ENCODE measurements at regions not wholly inside any gene's neighbourhood (a gene's known extent, or its start where the extent isn't known, plus 50 kb on each side); places are given as distances from the start of the nearest gene placed in this dataset.

GRCh38 chr21:38660333-38661196 lies 145.2 kb upstream of the ETS2 start:
- no peak for DNase-seq

- DNase-seq = no peak
Observed at GRCh38 chr21:38661197-38661871, 144.4 kb upstream of the ETS2 start.

GRCh38 chr21:38661889-38662568 lies 143.7 kb upstream of the ETS2 start:
- DNase-seq = no peak

- DNase-seq = no peak
Observed at GRCh38 chr21:38663282-38663681, 142.4 kb upstream of the ETS2 start.

GRCh38 chr21:38664315-38664714 lies 141.4 kb upstream of the ETS2 start:
- no peak for DNase-seq

- DNase-seq = no peak
Observed at GRCh38 chr21:38664841-38665240, 140.9 kb upstream of the ETS2 start.

GRCh38 chr21:38667291-38667870 lies 138.3 kb upstream of the ETS2 start:
- DNase-seq = no peak

GRCh38 chr21:38668067-38668466 lies 137.7 kb upstream of the ETS2 start:
- DNase-seq = no peak

GRCh38 chr21:38668541-38668940 lies 137.2 kb upstream of the ETS2 start:
- DNase-seq = no peak

- no peak for DNase-seq
Observed at GRCh38 chr21:38669186-38669585, 136.5 kb upstream of the ETS2 start.

- no peak for DNase-seq
Observed at GRCh38 chr21:38670861-38671260, 134.9 kb upstream of the ETS2 start.

GRCh38 chr21:38671773-38672172 lies 134.0 kb upstream of the ETS2 start:
- no peak for DNase-seq

- no peak for DNase-seq
Observed at GRCh38 chr21:38675182-38675824, 130.4 kb upstream of the ETS2 start.

- DNase-seq = no peak
Observed at GRCh38 chr21:38678827-38679226, 126.9 kb upstream of the ETS2 start.

- DNase-seq = no peak
Observed at GRCh38 chr21:38679534-38679933, 126.2 kb upstream of the ETS2 start.

- DNase-seq = no peak
Observed at GRCh38 chr21:38680401-38680800, 125.3 kb upstream of the ETS2 start.

GRCh38 chr21:38683222-38683621 lies 122.5 kb upstream of the ETS2 start:
- no peak for DNase-seq

GRCh38 chr21:38688068-38688467 lies 117.7 kb upstream of the ETS2 start:
- DNase-seq = peak; percentile 45

- no peak for DNase-seq
Observed at GRCh38 chr21:38691631-38692030, 114.1 kb upstream of the ETS2 start.

- DNase-seq = no peak
Observed at GRCh38 chr21:38696579-38696978, 109.2 kb upstream of the ETS2 start.

- DNase-seq = no peak
Observed at GRCh38 chr21:38699048-38699447, 106.7 kb upstream of the ETS2 start.

GRCh38 chr21:38702196-38702595 lies 103.5 kb upstream of the ETS2 start:
- no peak for DNase-seq

- no peak for DNase-seq
Observed at GRCh38 chr21:38709876-38710275, 95.9 kb upstream of the ETS2 start.

Measured in NCI-H2029 treated with DMSO at 0.1 percent for 48 hours (cell line).